Stimulated activated naive B cell treated with anti-CD40 and anti-IgM and Interleukin-4, amounts not matched to agents 10 μg/mL and 1 μg/mL and 100 μg/mL, for 72 hours (primary cell): ENCODE measurements at regions not wholly inside any gene's neighbourhood (a gene's known extent, or its start where the extent isn't known, plus 50 kb on each side); places are given as distances from the start of the nearest gene placed in this dataset.

ENCODE experiments used
- ATAC-seq, 2 donors: fragments of 150-1000 bp; cut with Tn5 transposase; replicated peaks; 2 replicates each; pipeline ENCODE4 v1.10.0; 2021; ENCODE audit warnings: moderate library complexity in 1 of 2
- DNase-seq: peaks from one replicate; pipeline ENCODE4 v3.0.0; 2021
- H3K27ac Mint-ChIP-seq: one replicate; pipeline ENCODE4 v1.8.0; 2022; ENCODE audit warnings: mild to moderate bottlenecking, mixed read lengths
- H3K27me3 Mint-ChIP-seq, 2 donors: one replicate each; pipeline ENCODE4 v1.8.0; 2022; ENCODE audit warnings: mixed read lengths in 2 of 2
- H3K36me3 Mint-ChIP-seq, 2 donors: one replicate each; pipeline ENCODE4 v1.8.0; 2022; ENCODE audit warnings: mixed read lengths in 2 of 2, mild to moderate bottlenecking in 1 of 2
- H3K4me1 Mint-ChIP-seq, 2 donors: one replicate each; pipeline ENCODE4 v1.8.0; 2022; ENCODE audit warnings: mixed read lengths in 2 of 2, mild to moderate bottlenecking in 1 of 2
- H3K4me3 Mint-ChIP-seq, 2 donors: one replicate each; pipeline ENCODE4 v1.8.0; 2022; ENCODE audit warnings: mild to moderate bottlenecking in 2 of 2, mixed read lengths in 2 of 2, moderate library complexity in 1 of 2
- H3K9me3 Mint-ChIP-seq, 2 donors: one replicate each; pipeline ENCODE4 v1.8.0; 2022; ENCODE audit warnings: mixed read lengths in 2 of 2, mild to moderate bottlenecking in 1 of 2

DNA sequence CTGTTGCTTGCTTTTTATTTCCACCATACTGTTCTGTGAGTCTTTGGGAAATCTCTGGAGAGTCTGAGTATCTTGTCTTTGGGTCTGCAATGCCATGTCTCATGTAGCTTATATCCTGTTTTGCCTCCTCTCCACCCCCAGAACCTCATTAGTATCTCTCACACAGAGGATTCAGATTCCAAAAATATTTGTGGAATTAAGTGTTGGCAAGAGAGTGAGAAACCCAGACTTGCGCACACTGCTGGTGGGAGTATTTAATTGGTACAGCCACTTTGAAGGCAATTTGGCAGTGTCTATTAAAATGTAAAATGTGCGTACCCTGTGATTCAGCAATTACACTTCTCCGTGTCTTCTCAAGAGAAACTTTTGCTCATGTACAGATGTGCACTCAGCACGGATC is 68.6 kb downstream of the ZNF621 start:
- H3K4me3 Mint-ChIP-seq: no peak overlapping the region
- no peak for ATAC-seq

GRCh38 chr3:40597441-40597840 is 72.7 kb downstream of the ZNF621 start:
- DNase-seq: no peak
- H3K36me3 Mint-ChIP-seq: no peaks in the 10 kb centered on the region
- peaks cover 0 to 10% of the 10 kb centered on the region in 2 donors for H3K4me1 Mint-ChIP-seq
- no peak overlapping the region for H3K27ac Mint-ChIP-seq
- H3K9me3 Mint-ChIP-seq: no peaks in the 10 kb centered on the region
- no peak for ATAC-seq
- H3K4me3 Mint-ChIP-seq: no peak overlapping the region
- H3K27me3 Mint-ChIP-seq: peaks cover 14 to 23% of the 10 kb centered on the region in 2 donors

More for the DNA sequence above, 68.6 kb downstream of the ZNF621 start:
- peaks cover 18% of the 10 kb centered on the region in 2 donors for H3K27me3 Mint-ChIP-seq
- no peak overlapping the region for H3K27ac Mint-ChIP-seq
- H3K36me3 Mint-ChIP-seq: no peaks in the 10 kb centered on the region
- DNase-seq: no peak
- peaks cover 1 to 10% of the 10 kb centered on the region in 2 donors for H3K4me1 Mint-ChIP-seq
- no peaks in the 10 kb centered on the region for H3K9me3 Mint-ChIP-seq

- ATAC-seq: no peak
- Mint-ChIP-seq H3K27me3 (peaks cover 14 to 29% of the 10 kb centered on the region in 2 donors), H3K9me3 (no peaks in the 10 kb centered on the region), H3K4me3 (no peak overlapping the region), H3K4me1 (peaks cover 2 to 10% of the 10 kb centered on the region in 2 donors), H3K27ac (no peak overlapping the region), H3K36me3 (no peaks in the 10 kb centered on the region)
- no peak for DNase-seq
Observed at GRCh38 chr3:40598338-40598737, 73.6 kb downstream of the ZNF621 start.

DNA sequence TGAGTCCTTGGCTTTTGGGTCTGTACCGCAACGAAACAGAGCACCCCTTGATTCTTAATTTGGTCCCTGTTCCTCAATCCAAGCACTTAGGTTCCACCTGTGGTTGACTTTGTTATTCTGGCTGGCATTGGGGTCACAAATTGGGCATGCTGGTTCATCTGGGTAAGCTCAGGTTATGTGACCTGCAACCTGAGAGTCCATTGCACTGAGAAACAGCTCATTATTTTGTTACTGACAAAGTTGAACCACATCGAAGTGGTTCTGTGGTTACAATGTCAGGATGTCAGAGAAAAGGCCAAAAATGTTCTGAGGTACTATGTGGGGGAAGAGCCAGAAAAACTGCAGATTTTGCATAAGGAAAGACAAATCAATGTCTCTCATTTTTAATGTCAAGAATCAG is 74.2 kb downstream of the ZNF621 start:
- DNase-seq (no peak), ATAC-seq (no peak)
- H3K9me3 Mint-ChIP-seq: no peaks in the 10 kb centered on the region
- H3K4me3 Mint-ChIP-seq: no peak overlapping the region
- peaks cover 2 to 10% of the 10 kb centered on the region in 2 donors for H3K4me1 Mint-ChIP-seq
- no peaks in the 10 kb centered on the region for H3K36me3 Mint-ChIP-seq
- peaks cover 20 to 34% of the 10 kb centered on the region in 2 donors for H3K27me3 Mint-ChIP-seq
- H3K27ac Mint-ChIP-seq: no peak overlapping the region

GRCh38 chr3:40602778-40603385 is 78.1 kb downstream of the ZNF621 start:
- Mint-ChIP-seq H3K4me3 (no peak overlapping the region), H3K4me1 (peaks cover 2% of the 10 kb centered on the region in 2 donors), H3K27me3 (peaks cover 25 to 42% of the 10 kb centered on the region in 2 donors), H3K9me3 (no peaks in the 10 kb centered on the region), H3K36me3 (no peaks in the 10 kb centered on the region), H3K27ac (no peak overlapping the region)
- DNase-seq (no peak), ATAC-seq (no peak)

GRCh38 chr3:40605960-40606359 is 81.2 kb downstream of the ZNF621 start:
- Mint-ChIP-seq H3K4me3 (no peak overlapping the region), H3K9me3 (no peaks in the 10 kb centered on the region), H3K36me3 (no peaks in the 10 kb centered on the region), H3K27ac (no peak overlapping the region), H3K4me1 (peaks cover 8% of the 10 kb centered on the region in 2 donors), H3K27me3 (peaks cover 23 to 33% of the 10 kb centered on the region in 2 donors)
- ATAC-seq (peak in 1 of 2 donors; percentile 27), DNase-seq (no peak)

DNA sequence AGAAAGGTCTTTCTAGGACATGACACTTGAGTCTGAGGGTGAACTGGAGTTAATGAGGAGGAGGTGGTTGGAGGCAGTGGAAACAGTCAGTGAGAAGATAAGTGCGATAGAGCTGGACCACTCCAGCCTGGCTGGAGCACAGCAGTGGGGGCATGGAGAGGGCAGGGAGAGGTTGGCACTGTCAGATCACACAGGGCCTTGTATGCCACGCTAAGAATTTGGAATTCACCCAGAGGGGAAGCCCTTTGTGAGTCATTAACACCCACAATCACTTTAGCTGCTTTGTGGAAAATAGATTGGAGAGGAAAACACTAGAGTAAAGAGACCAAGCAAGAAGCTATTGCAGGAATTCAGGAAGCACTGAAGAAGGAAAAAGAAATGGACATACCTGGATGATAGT is 83.3 kb downstream of the ZNF621 start:
- H3K27me3 Mint-ChIP-seq: peaks cover 23% of the 10 kb centered on the region in 2 donors

DNA sequence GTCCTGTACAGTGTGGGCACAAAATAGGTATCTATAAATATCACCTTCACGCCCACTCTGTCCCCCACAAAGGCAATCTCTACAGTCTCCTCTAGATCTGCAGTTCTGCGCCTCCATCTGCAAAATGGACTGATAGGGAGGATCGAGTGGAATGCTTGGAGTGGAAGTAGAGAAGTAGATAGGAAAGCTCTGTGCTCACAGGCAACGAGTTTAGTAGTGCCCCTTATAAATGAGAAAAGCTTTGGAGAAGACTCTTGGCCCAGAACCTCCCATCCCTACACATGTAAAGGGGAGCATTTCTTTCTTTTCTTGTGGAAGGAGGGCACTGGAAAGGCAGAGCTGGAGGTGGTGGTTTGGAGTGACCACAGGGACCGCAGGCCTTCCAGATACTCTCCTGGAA is 88.5 kb downstream of the ZNF621 start:
- no peak for DNase-seq
- no peak for ATAC-seq
- Mint-ChIP-seq H3K27me3 (peaks cover 31 to 35% of the 10 kb centered on the region in 2 donors), H3K4me3 (no peak overlapping the region), H3K27ac (no peak overlapping the region), H3K4me1 (peaks cover 16 to 23% of the 10 kb centered on the region in 2 donors), H3K36me3 (no peaks in the 10 kb centered on the region), H3K9me3 (no peaks in the 10 kb centered on the region)

More for the DNA sequence above, 83.3 kb downstream of the ZNF621 start:
- peak in 1 of 2 donors; percentile 72 for ATAC-seq
- no peak overlapping the region for H3K4me3 Mint-ChIP-seq
- no peak for DNase-seq
- no peaks in the 10 kb centered on the region for H3K36me3 Mint-ChIP-seq
- H3K4me1 Mint-ChIP-seq: peaks cover 8% of the 10 kb centered on the region in 2 donors
- no peak overlapping the region for H3K27ac Mint-ChIP-seq
- no peaks in the 10 kb centered on the region for H3K9me3 Mint-ChIP-seq

GRCh38 chr3:40615110-40615915 is 90.6 kb downstream of the ZNF621 start:
- DNase-seq (no peak), ATAC-seq (peak; percentile 68 to 75)
- Mint-ChIP-seq H3K27me3 (peaks cover 32 to 33% of the 10 kb centered on the region in 2 donors), H3K27ac (peak overlapping the region; percentile 33), H3K36me3 (peaks cover 0 to 2% of the 10 kb centered on the region in 2 donors), H3K9me3 (no peaks in the 10 kb centered on the region), H3K4me3 (peak overlapping the region; percentile 71 to 77), H3K4me1 (peaks cover 18 to 21% of the 10 kb centered on the region in 2 donors)

DNA sequence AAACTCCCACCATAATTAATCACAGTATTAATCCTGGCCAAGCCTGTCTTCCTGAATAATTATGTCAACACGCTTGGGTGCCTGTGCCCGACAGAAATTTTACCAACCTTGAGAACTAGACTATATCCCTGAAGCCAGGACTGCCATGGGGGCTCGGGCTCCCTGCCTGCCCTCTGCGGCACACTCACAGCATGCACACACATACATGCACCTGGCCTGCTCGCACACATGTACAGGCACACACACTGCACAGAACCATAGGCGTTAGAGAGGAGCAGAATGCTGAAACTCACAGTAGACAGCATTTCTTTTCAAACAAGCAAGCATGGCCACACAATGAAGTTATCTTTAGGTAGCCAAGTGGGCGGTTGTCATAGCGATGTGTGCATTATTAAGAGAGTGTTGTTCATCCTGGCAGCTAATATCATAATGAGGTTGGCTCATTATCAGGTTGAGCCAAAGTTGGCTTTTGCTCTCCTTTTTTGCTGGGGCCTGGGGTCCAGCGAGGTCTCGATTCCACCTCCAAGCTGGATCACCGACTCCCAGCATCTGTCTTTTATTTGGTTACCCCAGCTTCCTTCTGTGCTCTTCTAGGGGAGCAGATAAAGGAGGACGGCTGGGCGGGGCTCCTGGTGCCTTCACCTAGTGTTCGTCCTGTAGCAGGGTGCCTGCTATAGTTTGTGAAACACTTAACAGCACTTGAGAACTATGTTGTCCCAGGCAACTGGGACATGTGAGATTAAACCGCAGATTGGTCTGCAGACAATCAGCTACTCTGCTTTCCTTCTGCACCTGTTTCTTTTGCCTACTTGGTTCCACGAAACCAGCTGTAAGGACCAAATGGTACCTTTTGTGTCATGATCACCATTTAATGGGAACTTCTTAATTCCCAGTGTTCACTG is 91.4 kb downstream of the ZNF621 start:
- peaks cover 32 to 33% of the 10 kb centered on the region in 2 donors for H3K27me3 Mint-ChIP-seq
- no peak for DNase-seq
- H3K36me3 Mint-ChIP-seq: peaks cover 0 to 2% of the 10 kb centered on the region in 2 donors
- H3K27ac Mint-ChIP-seq: peak overlapping the region; percentile 33
- peak overlapping the region; percentile 71 to 77 for H3K4me3 Mint-ChIP-seq
- peak in 1 of 2 donors; percentile 29 for ATAC-seq
- no peaks in the 10 kb centered on the region for H3K9me3 Mint-ChIP-seq
- peaks cover 19 to 21% of the 10 kb centered on the region in 2 donors for H3K4me1 Mint-ChIP-seq

DNA sequence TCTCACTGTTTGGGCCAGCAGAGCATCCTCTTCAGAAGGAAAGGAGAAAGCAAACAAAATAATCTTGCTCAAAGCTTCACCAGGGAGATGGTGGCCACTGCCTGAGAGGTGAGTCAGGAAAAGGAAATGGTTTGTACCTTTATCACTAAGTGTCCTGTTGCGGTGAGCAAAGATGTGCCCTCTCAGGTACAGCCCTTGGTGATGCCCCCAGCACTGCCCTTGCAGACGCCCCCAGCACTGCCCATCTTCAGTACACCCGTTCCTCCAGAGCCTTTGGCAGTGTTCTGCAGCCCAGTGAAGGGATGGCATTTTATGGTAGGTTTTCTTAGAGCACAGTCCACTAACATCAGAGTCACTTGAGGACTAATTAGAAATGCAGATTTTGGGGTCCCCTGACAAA is 92.3 kb downstream of the ZNF621 start:
- peaks cover 0 to 2% of the 10 kb centered on the region in 2 donors for H3K36me3 Mint-ChIP-seq
- H3K27me3 Mint-ChIP-seq: peaks cover 32 to 33% of the 10 kb centered on the region in 2 donors
- peaks cover 21 to 22% of the 10 kb centered on the region in 2 donors for H3K4me1 Mint-ChIP-seq
- no peaks in the 10 kb centered on the region for H3K9me3 Mint-ChIP-seq
- no peak for DNase-seq
- H3K27ac Mint-ChIP-seq: no peak overlapping the region
- H3K4me3 Mint-ChIP-seq: no peak overlapping the region
- ATAC-seq: no peak

- no peak overlapping the region for H3K4me3 Mint-ChIP-seq
- H3K27me3 Mint-ChIP-seq: peaks cover 32 to 33% of the 10 kb centered on the region in 2 donors
- no peaks in the 10 kb centered on the region for H3K9me3 Mint-ChIP-seq
- DNase-seq (no peak), ATAC-seq (no peak)
- H3K4me1 Mint-ChIP-seq: peaks cover 21 to 26% of the 10 kb centered on the region in 2 donors
- no peak overlapping the region for H3K27ac Mint-ChIP-seq
- H3K36me3 Mint-ChIP-seq: peaks cover 0 to 2% of the 10 kb centered on the region in 2 donors
Observed at GRCh38 chr3:40618158-40618557, 93.4 kb downstream of the ZNF621 start.

DNA sequence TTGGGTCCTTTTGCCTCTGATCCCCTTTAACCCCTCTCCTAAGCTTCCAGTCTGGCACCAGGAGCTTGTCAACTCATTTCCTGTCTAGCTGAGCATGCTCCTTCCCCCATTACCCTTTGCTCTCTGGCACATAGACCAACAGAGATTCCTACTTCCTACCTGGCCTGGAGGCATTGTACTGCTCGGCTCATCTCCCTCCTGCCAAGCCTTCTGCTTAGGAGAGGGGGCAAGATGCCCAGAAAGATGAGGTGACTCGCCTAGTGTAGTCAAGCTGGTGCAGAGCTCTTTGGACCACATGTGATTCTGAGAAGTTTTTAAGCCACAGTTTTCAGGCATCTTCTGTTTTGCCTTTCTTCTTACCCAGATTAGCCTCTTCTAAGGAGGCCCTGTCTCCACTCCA is 95.4 kb downstream of the ZNF621 start:
- DNase-seq: no peak
- no peak for ATAC-seq
- Mint-ChIP-seq H3K4me3 (no peak overlapping the region), H3K4me1 (peaks cover 19 to 25% of the 10 kb centered on the region in 2 donors), H3K36me3 (peaks cover 0 to 2% of the 10 kb centered on the region in 2 donors), H3K9me3 (no peaks in the 10 kb centered on the region), H3K27me3 (peaks cover 23 to 26% of the 10 kb centered on the region in 2 donors), H3K27ac (no peak overlapping the region)

- ATAC-seq: no peak
- Mint-ChIP-seq H3K27me3 (peaks cover 12 to 15% of the 10 kb centered on the region in 2 donors), H3K9me3 (peaks cover 2 to 5% of the 10 kb centered on the region in 2 donors), H3K4me1 (peaks cover 8 to 23% of the 10 kb centered on the region in 2 donors), H3K4me3 (no peak overlapping the region), H3K36me3 (peaks cover 0 to 9% of the 10 kb centered on the region in 2 donors), H3K27ac (no peak overlapping the region)
- no peak for DNase-seq
Observed at GRCh38 chr3:40621252-40621651, 96.5 kb downstream of the ZNF621 start.
